G401 (cell line): ENCODE measurements at regions not wholly inside any gene's neighbourhood (a gene's known extent, or its start where the extent isn't known, plus 50 kb on each side); places are given as distances from the start of the nearest gene placed in this dataset.
"Not testable (repeated sequence)": the region's sequence is repeated elsewhere in the genome, so short reads cannot be mapped to it uniquely, and the experiment has no call there.

Experiments used
- DNase-seq: peaks from one replicate; pipeline ENCODE4 v3.0.0-alpha.2; 2015; ENCODE audit warnings: low spot score
- in situ Hi-C: cut with HindIII; loops from 2 replicates; pipeline ENCODE4 v1.10.0; 2016; ENCODE audit warnings: low sequenced_read_pairs, mixed read lengths

DNA sequence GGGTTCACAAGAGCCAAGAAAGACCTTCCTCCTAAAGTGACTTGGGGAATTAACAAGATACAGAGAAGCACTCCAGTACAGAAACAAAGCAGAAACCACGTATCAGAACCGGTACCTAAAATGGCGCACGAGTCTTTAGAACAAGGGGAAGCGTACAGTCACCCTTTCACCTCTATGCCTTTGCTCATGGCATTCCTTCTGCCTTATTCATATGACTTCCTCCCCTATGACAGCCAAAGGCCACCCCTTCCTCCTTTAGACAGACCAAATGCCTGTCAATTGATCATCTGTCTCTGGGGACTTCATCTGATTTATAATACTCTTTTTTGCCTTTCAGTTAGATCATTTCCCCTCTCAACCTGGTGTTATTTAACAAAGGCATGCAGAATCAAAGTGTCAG is 89.5 kb upstream of the OSBPL8 start:
- no peak for DNase-seq
- in situ Hi-C loops: no loop called here

DNA sequence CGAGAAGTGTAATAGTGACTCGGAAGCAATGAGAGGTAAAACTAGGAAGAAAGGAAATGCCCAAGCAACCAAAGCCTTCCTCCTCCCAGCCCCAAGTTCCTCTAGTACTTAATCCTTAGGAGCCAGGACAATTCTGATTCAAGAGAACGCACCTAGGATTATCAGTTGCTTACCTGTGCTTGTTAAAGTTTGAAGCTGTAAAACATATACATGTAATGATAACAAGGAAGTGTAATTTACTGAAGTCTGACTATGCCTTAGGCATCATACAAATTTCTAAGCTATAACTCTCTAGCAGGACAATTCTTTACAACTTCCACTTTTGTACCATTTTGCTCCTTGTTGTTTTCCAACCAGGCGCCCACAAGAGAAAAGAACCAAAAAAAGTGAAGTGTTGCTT is 92.8 kb upstream of the OSBPL8 start:
- in situ Hi-C loops: no loop called here
- no peak for DNase-seq

GRCh38 chr12:76653342-76653741 is 93.8 kb upstream of the OSBPL8 start:
- in situ Hi-C loops: no loop called here
- no peak for DNase-seq

- in situ Hi-C loops: no loop called here
Observed at GRCh38 chr12:76664731-76665130, 99.2 kb upstream of the ZDHHC17 start.

GRCh38 chr12:76666290-76666835 is 97.6 kb upstream of the ZDHHC17 start:
- in situ Hi-C loops: no loop called here
- DNase-seq: no peak

More at GRCh38 chr12:76664731-76665130, 99.2 kb upstream of the ZDHHC17 start:
- DNase-seq: no peak

- DNase-seq: no peak
- in situ Hi-C loops: no loop called here
Observed at GRCh38 chr12:76669981-76670380, 93.9 kb upstream of the ZDHHC17 start.

- no peak for DNase-seq
- in situ Hi-C loops: no loop called here
Observed at GRCh38 chr12:76670776-76671175, 93.1 kb upstream of the ZDHHC17 start.

DNA sequence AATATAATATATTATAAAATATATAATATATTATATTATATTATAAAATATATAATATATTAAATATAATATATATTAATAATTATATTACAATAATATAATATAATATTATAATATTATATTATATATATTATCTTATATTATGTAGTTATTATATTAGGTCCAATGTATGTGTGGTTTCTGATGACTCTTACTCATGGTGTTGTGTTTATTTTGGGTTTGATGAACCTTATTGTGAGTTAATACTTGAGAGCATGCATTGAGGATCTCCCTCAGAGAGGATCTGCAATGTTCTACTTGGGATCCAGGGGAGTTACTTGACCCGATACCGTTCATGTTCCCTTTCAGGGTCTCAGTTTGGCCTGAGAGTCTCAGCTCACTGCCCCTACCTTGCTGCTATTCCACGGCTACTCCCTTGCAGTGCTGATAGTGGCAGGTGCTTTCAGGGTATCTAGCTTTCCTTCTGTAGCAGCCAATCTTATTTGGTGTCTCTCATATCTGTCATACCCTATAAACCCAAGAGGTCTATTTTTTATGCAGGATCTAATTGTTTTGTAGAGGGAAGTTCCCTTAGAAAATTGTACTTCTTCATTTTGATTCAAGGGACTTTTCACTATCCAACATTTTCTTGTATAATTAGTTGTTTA is 89.1 kb upstream of the ZDHHC17 start:
- DNase-seq: no peak
- in situ Hi-C loops: no loop called here

DNA sequence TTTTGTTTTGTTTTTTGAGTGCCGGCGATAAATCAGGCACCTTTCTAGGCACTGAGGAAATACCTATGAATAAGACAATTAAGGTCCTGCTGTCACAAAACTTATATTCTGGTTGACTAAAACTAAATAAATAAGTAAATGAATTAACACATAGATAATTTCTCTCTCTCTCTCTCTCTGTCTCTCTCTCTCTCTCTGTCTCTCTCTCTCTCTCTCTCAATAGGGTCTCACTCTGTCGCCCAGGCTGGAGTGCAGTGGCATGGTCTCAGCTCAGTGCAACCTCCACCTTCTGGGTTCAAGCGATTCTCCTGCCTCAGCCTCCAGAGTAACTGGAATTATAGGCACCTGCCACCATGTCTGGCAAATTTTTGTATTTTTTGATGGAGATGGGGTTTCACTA is 87.7 kb upstream of the ZDHHC17 start:
- DNase-seq, in situ Hi-C loops: not testable (repeated sequence)

- in situ Hi-C loops: no loop called here
- DNase-seq: no peak
Observed at GRCh38 chr12:76678992-76679391, 84.9 kb upstream of the ZDHHC17 start.

DNA sequence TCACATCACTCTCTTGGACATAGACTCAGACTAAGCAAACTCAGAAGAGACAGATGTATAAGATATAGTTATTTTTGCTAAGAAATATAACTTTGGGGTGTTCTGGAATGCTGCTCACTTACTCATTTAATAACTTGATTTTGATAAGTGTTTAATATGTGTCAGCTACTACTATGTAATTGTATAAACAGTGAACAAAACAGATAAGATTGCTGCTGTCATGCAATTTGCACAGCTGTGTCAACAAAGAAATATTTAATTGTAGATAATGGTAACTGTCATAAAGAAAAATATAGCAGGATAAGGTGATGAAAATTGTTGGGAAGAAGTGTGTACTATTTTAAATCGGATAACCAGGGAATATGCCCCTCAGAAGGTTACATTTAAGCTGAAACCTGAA is 84.1 kb upstream of the ZDHHC17 start:
- in situ Hi-C loops: no loop called here
- no peak for DNase-seq

DNA sequence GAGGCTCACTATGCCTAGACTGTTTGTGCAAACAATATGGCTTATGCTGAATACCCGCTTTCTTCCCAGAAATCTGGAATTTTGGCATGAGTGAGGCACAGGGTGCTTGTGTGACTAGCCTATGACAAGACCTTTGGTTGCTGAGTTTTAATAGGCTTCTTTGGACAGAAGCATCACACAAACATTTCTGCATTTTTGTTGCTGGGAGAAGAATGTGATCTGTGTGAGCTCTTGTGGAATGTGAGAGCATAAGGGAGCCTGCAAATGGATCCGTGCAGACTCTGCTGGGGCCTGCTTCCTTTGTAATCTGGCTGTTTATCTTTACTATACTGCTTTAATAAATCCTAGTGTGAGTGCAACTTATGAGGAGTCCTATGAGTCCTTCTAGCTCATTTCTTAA is 83.0 kb upstream of the ZDHHC17 start:
- in situ Hi-C loops: no loop called here
- no peak for DNase-seq

DNA sequence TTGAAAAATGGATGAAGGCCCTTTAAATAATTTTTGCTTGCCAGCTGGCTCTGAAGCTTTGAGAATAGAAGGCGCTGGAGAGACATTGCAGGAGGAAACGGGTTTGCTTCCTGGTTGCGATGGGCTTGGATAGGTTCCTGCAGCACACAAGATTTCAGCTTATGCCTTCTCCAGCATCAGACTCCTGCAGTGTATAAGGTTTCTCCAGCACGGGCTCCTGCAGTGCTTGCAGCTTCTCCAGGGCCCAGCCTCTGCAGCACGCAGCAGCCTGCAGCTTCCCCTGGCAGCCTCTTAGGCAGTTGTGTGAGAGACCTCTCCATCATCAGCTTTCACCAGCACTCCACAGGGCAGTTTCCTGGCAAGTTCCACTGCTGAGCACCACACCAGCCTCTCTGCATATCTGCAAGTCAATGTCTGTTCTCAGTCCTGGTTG is 78.7 kb upstream of the ZDHHC17 start:
- in situ Hi-C loops: no loop called here
- DNase-seq: peak; percentile 83

DNA sequence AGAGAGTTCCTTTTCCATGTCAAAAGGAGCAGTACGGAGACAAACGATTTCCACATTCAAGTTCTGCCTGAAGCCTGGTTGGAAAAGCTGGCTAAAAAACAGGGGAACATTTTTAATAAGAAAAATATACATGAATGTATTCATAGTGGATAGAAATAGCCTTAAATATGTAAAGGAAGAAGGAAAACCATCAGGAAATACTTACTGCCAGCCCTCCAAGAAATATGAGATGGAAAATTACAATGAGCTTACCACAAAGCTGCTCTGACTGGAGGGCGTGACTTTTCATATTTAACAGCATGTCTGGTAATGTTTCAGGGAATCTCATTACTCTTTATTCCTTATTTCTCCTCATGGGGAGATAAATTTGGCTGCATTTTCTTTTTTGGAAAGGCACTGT is 75.9 kb upstream of the ZDHHC17 start:
- DNase-seq: no peak
- in situ Hi-C loops: no loop called here

DNA sequence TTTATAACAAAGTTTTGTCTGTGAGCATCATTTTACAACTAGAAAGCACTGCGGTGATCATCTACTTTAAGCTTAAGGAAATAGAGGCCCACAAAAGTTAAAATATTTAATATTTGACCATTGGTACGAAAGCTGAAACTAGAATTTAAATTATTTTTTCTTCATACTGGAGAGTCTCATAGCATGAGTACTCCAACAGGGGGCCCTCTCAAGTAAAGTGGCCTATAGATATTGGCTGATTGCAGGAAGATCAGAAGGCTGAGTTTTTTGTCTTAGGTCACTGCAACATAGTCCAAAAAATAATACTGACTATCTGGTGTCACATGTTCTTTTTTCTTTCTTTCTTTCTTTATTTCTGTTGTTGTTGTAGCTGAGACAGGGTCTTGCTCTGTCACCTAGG is 75.3 kb upstream of the ZDHHC17 start:
- in situ Hi-C loops: no loop called here
- no peak for DNase-seq

- in situ Hi-C loops: no loop called here
- no peak for DNase-seq
Observed at GRCh38 chr12:76690921-76691700, 72.8 kb upstream of the ZDHHC17 start.

DNA sequence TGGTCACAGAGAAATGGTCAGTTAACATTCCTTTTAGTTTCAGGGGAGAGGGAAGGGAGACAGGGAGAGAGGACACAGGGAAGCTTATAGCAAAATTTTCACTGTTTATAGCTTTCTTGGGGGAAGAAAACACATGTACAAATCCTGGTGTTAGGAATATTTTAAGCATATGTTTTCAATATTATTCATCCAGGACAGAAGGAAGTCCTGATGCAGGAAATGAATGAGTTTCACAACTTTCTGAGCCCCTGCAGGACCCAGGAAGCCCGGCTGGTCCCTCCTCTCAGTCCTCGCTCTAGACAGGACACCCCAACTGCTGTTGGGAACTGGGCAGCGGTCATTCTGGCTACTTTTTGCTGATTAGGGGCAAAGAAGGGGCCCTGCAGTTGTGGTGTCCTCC is 71.1 kb upstream of the ZDHHC17 start:
- in situ Hi-C loops: no loop called here
- no peak for DNase-seq

DNA sequence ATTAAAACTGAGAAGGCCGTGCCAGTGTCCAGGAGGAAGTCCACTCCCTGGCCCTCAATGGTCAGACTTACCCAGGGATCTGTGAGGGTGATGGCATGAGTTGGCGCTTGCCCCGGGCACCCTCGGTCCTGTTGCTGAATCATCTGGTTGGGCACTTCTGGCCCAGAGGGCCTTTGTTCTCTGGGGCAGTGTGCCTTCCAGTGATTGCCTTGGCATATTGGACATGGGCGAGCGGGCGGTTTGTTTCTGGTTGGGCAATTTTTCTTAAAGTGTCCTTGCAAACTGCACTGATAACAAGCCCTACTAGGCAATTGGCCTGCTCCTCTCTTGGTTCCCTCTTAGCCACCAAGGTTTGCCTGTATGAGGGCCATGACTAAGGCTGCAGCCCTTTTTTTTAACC is 69.5 kb upstream of the ZDHHC17 start:
- DNase-seq: no peak
- in situ Hi-C loops: no loop called here

DNA sequence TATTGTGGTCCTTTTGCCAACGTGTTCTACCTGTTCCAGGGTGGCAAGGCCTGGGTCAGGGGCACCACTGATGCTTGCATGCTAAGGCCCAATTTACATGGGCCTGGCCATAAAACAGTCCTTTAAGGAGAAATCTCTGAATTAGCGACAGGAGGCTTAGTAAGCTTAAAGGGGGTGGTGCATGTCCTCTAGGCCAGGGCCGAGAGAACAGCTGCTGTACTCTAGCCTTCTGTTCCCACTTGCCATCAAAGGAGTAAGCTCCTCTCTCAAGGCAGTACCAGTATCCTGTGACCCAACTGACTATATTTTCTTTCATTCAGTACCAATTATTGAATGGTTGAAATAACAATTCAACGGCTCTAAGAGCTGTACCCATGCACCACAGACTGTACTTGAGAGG is 67.7 kb upstream of the ZDHHC17 start:
- in situ Hi-C loops: no loop called here
- no peak for DNase-seq

DNA sequence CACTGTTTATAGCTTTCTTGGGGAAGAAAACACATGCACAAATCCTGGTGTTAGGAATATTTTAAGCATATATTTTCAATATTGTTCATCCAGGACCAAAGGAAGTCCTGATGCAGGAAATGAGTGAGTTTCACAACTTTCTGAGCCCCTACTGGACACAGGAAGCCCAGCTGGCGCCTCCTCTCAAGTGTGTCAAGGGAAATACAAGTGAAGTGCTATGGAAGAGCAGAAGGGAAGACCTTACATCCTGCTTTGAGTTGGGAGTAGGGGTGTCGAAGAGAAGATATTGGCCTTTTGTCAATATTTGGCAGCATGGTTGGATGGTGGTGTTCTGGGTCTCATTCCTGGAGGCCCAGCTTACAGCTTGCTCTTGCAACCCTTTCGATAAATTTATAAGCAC is 66.1 kb upstream of the ZDHHC17 start:
- in situ Hi-C loops: no loop called here
- no peak for DNase-seq

- in situ Hi-C loops: no loop called here
- DNase-seq: peak; percentile 44
Observed at GRCh38 chr12:76698316-76698715, 65.6 kb upstream of the ZDHHC17 start.
